Ishikawa (cell line): ENCODE measurements at regions not wholly inside any gene's neighbourhood (a gene's known extent, or its start where the extent isn't known, plus 50 kb on each side); places are given as distances from the start of the nearest gene placed in this dataset.

ENCODE experiments used
- CEBPB ChIP-seq: IDR thresholded peaks from 2 replicates; pipeline ENCODE4 v1.6.1; 2012
- CREB1 ChIP-seq: IDR thresholded peaks from 2 replicates; pipeline ENCODE4 v1.6.1; 2012; ENCODE audit warnings: low read depth
- EGR1 ChIP-seq: IDR thresholded peaks from 2 replicates; pipeline ENCODE4 v1.6.1; 2012
- EP300 ChIP-seq: IDR thresholded peaks from 2 replicates; pipeline ENCODE4 v1.6.1; 2012; ENCODE audit warnings: borderline replicate concordance
- FOXM1 ChIP-seq: IDR thresholded peaks from 2 replicates; pipeline ENCODE4 v1.6.1; 2012; ENCODE audit warnings: low read depth, borderline replicate concordance
- NFIC ChIP-seq: IDR thresholded peaks from 2 replicates; pipeline ENCODE4 v1.6.1; 2012
- RAD21 ChIP-seq: IDR thresholded peaks from 2 replicates; pipeline ENCODE4 v1.6.1; 2012; ENCODE audit warnings: low read depth
- TAF1 ChIP-seq: IDR thresholded peaks from 2 replicates; pipeline ENCODE4 v1.6.1; 2012; ENCODE audit warnings: low read depth, mild to moderate bottlenecking
- TCF12 ChIP-seq: IDR thresholded peaks from 2 replicates; pipeline ENCODE4 v1.6.1; 2012; ENCODE audit warnings: low read depth
- TEAD4 ChIP-seq: IDR thresholded peaks from 2 replicates; pipeline ENCODE4 v1.6.1; 2012
- YY1 ChIP-seq: IDR thresholded peaks from 2 replicates; pipeline ENCODE4 v1.6.1; 2012; ENCODE audit warnings: low read depth
- ZBTB7A ChIP-seq: IDR thresholded peaks from 2 replicates; pipeline ENCODE4 v1.6.1; 2012; ENCODE audit warnings: low read depth
- TF ChIP-seq, protein P1 (sequence below): IDR thresholded peaks from 2 replicates; pipeline ENCODE4 v1.6.1; 2012
- TF ChIP-seq, protein P2 (sequence below): IDR thresholded peaks from 2 replicates; pipeline ENCODE4 v1.6.1; 2012; ENCODE audit warnings: low read depth, mild to moderate bottlenecking
- TF ChIP-seq, protein P3 (sequence below): IDR thresholded peaks from 2 replicates; pipeline ENCODE4 v1.6.1; 2012

DNA sequence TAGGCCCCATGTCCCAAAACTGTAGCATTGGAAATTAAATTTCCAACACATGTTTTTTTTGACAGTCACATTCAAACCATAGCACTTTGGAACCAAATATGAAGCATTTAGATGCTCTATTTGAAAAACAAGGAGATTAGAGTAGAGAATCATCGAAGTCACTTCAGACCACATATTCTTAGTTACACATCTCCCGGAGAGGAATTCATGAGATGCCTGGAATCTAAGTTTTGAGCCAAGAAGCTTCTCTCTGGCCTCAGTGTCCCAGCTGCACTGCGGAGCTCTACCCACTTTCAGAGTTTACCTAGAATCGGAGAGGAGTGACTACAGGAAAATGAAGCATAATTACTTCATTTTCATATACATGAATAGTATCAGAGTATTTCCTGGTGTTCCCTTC lies 385.9 kb downstream of the TNS1 start:
- TF ChIP-seq EP300 (no peak), TEAD4 (no peak), NFIC (no peak), EGR1 (no peak), CEBPB (no peak), RAD21 (no peak), FOXM1 (no peak), CREB1 (no peak), TCF12 (no peak)
- TF ChIP-seq, protein P1, sequence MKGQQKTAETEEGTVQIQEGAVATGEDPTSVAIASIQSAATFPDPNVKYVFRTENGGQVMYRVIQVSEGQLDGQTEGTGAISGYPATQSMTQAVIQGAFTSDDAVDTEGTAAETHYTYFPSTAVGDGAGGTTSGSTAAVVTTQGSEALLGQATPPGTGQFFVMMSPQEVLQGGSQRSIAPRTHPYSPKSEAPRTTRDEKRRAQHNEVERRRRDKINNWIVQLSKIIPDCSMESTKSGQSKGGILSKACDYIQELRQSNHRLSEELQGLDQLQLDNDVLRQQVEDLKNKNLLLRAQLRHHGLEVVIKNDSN: no peak
- TF ChIP-seq, protein P2, sequence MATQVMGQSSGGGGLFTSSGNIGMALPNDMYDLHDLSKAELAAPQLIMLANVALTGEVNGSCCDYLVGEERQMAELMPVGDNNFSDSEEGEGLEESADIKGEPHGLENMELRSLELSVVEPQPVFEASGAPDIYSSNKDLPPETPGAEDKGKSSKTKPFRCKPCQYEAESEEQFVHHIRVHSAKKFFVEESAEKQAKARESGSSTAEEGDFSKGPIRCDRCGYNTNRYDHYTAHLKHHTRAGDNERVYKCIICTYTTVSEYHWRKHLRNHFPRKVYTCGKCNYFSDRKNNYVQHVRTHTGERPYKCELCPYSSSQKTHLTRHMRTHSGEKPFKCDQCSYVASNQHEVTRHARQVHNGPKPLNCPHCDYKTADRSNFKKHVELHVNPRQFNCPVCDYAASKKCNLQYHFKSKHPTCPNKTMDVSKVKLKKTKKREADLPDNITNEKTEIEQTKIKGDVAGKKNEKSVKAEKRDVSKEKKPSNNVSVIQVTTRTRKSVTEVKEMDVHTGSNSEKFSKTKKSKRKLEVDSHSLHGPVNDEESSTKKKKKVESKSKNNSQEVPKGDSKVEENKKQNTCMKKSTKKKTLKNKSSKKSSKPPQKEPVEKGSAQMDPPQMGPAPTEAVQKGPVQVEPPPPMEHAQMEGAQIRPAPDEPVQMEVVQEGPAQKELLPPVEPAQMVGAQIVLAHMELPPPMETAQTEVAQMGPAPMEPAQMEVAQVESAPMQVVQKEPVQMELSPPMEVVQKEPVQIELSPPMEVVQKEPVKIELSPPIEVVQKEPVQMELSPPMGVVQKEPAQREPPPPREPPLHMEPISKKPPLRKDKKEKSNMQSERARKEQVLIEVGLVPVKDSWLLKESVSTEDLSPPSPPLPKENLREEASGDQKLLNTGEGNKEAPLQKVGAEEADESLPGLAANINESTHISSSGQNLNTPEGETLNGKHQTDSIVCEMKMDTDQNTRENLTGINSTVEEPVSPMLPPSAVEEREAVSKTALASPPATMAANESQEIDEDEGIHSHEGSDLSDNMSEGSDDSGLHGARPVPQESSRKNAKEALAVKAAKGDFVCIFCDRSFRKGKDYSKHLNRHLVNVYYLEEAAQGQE: no peak

DNA sequence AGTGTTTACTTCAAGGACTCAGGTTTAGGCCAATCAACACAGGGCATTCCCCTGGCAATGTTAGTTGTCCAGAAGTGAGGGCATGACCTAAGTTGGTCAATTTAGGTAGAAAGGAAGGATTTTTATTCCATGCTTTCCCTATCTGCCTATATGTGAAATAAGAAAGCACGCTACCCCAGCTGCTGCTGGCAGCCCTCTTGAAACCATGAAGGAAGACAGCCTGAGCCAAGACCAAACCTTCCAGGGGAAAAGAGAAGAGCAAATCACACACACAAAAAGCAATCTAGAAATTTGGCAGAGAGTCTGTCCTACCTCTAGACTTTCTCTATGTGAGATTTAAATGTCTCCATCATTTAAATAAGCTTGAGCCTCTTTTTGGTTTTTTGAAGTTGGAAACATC lies 387.6 kb downstream of the TNS1 start:
- TF ChIP-seq FOXM1 (no peak), EP300 (no peak), YY1 (no peak), TAF1 (no peak)
- TF ChIP-seq, protein P2: no peak

DNA sequence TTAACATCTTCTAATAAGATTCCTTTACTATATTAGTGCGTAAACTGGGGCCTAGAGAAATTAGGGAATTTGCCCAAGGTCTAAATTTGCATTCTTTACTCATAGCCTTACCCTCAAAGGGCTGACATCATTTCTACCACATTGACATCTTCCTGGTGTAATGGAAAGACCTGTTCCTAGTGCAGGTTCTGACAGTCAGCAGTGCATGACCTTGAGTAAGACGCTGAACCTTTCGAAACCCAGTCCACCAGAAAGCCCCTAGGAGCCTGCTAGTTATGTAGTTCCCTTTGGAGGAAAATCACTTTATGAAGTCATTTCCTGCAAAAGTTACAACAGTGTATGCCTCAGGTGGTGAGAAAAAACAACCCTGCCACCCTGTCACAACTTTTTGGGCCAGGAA lies 388.3 kb downstream of the TNS1 start:
- TF ChIP-seq FOXM1: no peak
- no peak for TF ChIP-seq CEBPB
- TF ChIP-seq YY1: no peak
- no peak for TF ChIP-seq TAF1
- no peak for TF ChIP-seq EP300
- TF ChIP-seq RAD21: no peak
- no peak for TF ChIP-seq TEAD4
- no peak for TF ChIP-seq EGR1
- TF ChIP-seq, protein P2: no peak
- TF ChIP-seq, protein P1: no peak
- TF ChIP-seq ZBTB7A: no peak
- TF ChIP-seq CREB1: no peak
- TF ChIP-seq NFIC: no peak
- TF ChIP-seq, protein P3, sequence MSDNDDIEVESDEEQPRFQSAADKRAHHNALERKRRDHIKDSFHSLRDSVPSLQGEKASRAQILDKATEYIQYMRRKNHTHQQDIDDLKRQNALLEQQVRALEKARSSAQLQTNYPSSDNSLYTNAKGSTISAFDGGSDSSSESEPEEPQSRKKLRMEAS: no peak

DNA sequence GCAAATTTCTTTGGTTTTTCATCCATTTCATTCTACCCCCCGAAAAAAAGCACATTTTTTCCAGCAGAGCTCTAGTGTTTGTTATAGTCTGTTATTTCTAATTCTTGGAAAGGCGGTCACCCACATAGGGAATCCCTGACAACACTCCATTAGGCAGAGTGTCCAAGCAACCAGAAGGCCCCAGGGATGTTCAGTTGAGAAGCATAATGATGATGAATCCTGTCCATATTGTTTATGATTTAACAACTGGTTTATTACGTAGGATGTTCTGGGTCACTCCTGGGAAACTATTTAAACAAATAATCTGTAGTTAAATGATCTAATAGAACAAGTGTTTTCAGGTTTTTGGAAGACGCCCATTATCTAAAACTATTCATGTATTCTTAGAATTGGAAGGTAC lies 388.7 kb downstream of the TNS1 start:
- TF ChIP-seq EGR1 (no peak), NFIC (no peak), CEBPB (no peak), TCF12 (no peak), YY1 (no peak), TEAD4 (no peak), ZBTB7A (no peak), CREB1 (no peak), RAD21 (no peak), FOXM1 (no peak), EP300 (no peak), TAF1 (no peak)
- TF ChIP-seq, protein P3: no peak
- TF ChIP-seq, protein P1: no peak
- TF ChIP-seq, protein P2: no peak
